NCI-H748 treated with DMSO at 0.1 percent for 48 hours (cell line): ENCODE measurements at regions not wholly inside any gene's neighbourhood (a gene's known extent, or its start where the extent isn't known, plus 50 kb on each side); places are given as distances from the start of the nearest gene placed in this dataset.
"Not testable (repeated sequence)": the region's sequence is repeated elsewhere in the genome, so short reads cannot be mapped to it uniquely, and the experiment has no call there.

ENCODE experiments used
- DNase-seq: peaks from one replicate; lab custom pipeline; 2025; lab: John Stamatoyannopoulos, UW

GRCh38 chr15:79156704-79157375 is 66.3 kb upstream of the RASGRF1 start:
- no peak for DNase-seq

GRCh38 chr15:79154483-79155135 is 64.0 kb upstream of the RASGRF1 start:
- no peak for DNase-seq

- not testable (repeated sequence) for DNase-seq
Observed at GRCh38 chr15:79144290-79144689, 53.7 kb upstream of the RASGRF1 start.

GRCh38 chr15:79140846-79141570 is 50.4 kb upstream of the RASGRF1 start:
- no peak for DNase-seq
